SK-N-SH treated with all-trans-retinoic acid at 6 μM for 48 hours (cell line): ENCODE measurements at regions not wholly inside any gene's neighbourhood (a gene's known extent, or its start where the extent isn't known, plus 50 kb on each side); places are given as distances from the start of the nearest gene placed in this dataset.

ENCODE experiments used
- ATAC-seq: fragments of 200-7000 bp; cut with Tn5 transposase; 3 replicates; pipeline ENCODE4 v1.9.1; 2020; ENCODE audit warnings: mild to moderate bottlenecking, moderate library complexity
- ARNTL ChIP-seq: fragments of 450-650 bp; formaldehyde crosslinking; IDR thresholded peaks from 2 replicates; pipeline ENCODE4 v1.5.0; 2020; ENCODE audit warnings: low read depth, mild to moderate bottlenecking, moderate library complexity, borderline replicate concordance
- BACH2 ChIP-seq: fragments of 250-450 bp; sonication (Bioruptor Pico); IDR thresholded peaks from 2 replicates; pipeline ENCODE4 v1.9.0; 2021; ENCODE audit warnings: mild to moderate bottlenecking, borderline replicate concordance
- CREB5 ChIP-seq: fragments of 250-450 bp; sonication (Bioruptor Pico); IDR thresholded peaks from 2 replicates; pipeline ENCODE4 v1.5.1; 2020; ENCODE audit warnings: low read depth, mild to moderate bottlenecking, moderate library complexity
- CSDC2 ChIP-seq: fragments of 250-450 bp; sonication (Bioruptor Pico); IDR thresholded peaks from 2 replicates; pipeline ENCODE4 v1.5.0; 2020; ENCODE audit warnings: mild to moderate bottlenecking, moderate library complexity
- CSRNP3 ChIP-seq: fragments of 250-450 bp; sonication (Bioruptor Pico); IDR thresholded peaks from 2 replicates; pipeline ENCODE4 v1.5.1; 2021; ENCODE audit warnings: mild to moderate bottlenecking, moderate library complexity
- ESRRG ChIP-seq: fragments of 250-450 bp; sonication (Bioruptor Pico); IDR thresholded peaks from 2 replicates; pipeline ENCODE4 v1.6.1; 2021; ENCODE audit warnings: mild to moderate bottlenecking
- GLIS3 ChIP-seq: fragments of 250-450 bp; sonication (Bioruptor Pico); IDR thresholded peaks from 2 replicates; pipeline ENCODE4 v1.5.0; 2020; ENCODE audit warnings: mild to moderate bottlenecking, moderate library complexity
- ISL1 ChIP-seq: fragments of 250-450 bp; sonication (Bioruptor Pico); IDR thresholded peaks from 2 replicates; pipeline ENCODE4 v2.1.2; 2022; ENCODE audit warnings: mild to moderate bottlenecking, moderate library complexity
- OSR1 ChIP-seq: fragments of 250-450 bp; sonication (Bioruptor Pico); IDR thresholded peaks from 2 replicates; pipeline ENCODE4 v1.8.0; 2022; ENCODE audit warnings: moderate library complexity, mild to moderate bottlenecking, inconsistent platforms
- PATZ1 ChIP-seq: fragments of 250-450 bp; sonication (Bioruptor Pico); IDR thresholded peaks from 2 replicates; pipeline ENCODE4 v1.8.0; 2020; ENCODE audit warnings: mild to moderate bottlenecking, moderate library complexity, borderline replicate concordance
- PPARA ChIP-seq: fragments of 250-450 bp; sonication (Bioruptor Pico); IDR thresholded peaks from 2 replicates; pipeline ENCODE4 v1.5.0; 2020; ENCODE audit warnings: mild to moderate bottlenecking, borderline replicate concordance
- RARB ChIP-seq: fragments of 250-450 bp; sonication (Bioruptor Pico); IDR thresholded peaks from 2 replicates; pipeline ENCODE4 v1.8.0; 2021; ENCODE audit warnings: mild to moderate bottlenecking, moderate library complexity
- SNAI2 ChIP-seq: fragments of 250-450 bp; sonication (Bioruptor Pico); IDR thresholded peaks from 2 replicates; pipeline ENCODE4 v1.5.0; 2020; ENCODE audit warnings: mild to moderate bottlenecking, moderate library complexity
- TOX ChIP-seq: fragments of 250-450 bp; sonication (Bioruptor Pico); IDR thresholded peaks from 2 replicates; pipeline ENCODE4 v1.8.0; 2021; ENCODE audit warnings: mild to moderate bottlenecking, moderate library complexity, borderline replicate concordance
- TSHZ2 ChIP-seq: fragments of 250-450 bp; sonication (Bioruptor Pico); IDR thresholded peaks from 2 replicates; pipeline ENCODE4 v1.5.0; 2020; ENCODE audit warnings: mild to moderate bottlenecking, moderate library complexity
- ZFP3 ChIP-seq: fragments of 250-450 bp; sonication (Bioruptor Pico); IDR thresholded peaks from 2 replicates; pipeline ENCODE4 v1.5.0; 2020; ENCODE audit warnings: mild to moderate bottlenecking, moderate library complexity
- ZFP30 ChIP-seq: fragments of 450-650 bp; formaldehyde crosslinking; IDR thresholded peaks from 2 replicates; pipeline ENCODE4 v1.5.0; 2022; ENCODE audit warnings: mild to moderate bottlenecking, moderate library complexity
- ZNF565 ChIP-seq: fragments of 450-650 bp; formaldehyde crosslinking; conservative IDR thresholded peaks from 2 replicates; pipeline ENCODE4 v1.5.0; 2020; ENCODE audit warnings: low read depth, mild to moderate bottlenecking, moderate library complexity
- ZNF70 ChIP-seq: fragments of 450-650 bp; formaldehyde crosslinking; IDR thresholded peaks from 2 replicates; pipeline ENCODE4 v1.5.0; 2020; ENCODE audit warnings: mild to moderate bottlenecking, moderate library complexity
- ZNF8 ChIP-seq: fragments of 450-650 bp; formaldehyde crosslinking; IDR thresholded peaks from 2 replicates; pipeline ENCODE4 v1.5.0; 2020; ENCODE audit warnings: mild to moderate bottlenecking, moderate library complexity

GRCh38 chr2:236819275-236820002, 249.8 kb downstream of the ACKR3 start:
- ATAC-seq: no peak
- no peak for TF ChIP-seq SNAI2 (CRISPR knock-in tag)
- TF ChIP-seq PATZ1: no peak
- TF ChIP-seq ZFP30: no peak
- no peak for TF ChIP-seq TOX (CRISPR knock-in tag)

GRCh38 chr2:236820763-236821344, 251.2 kb downstream of the ACKR3 start:
- TF ChIP-seq BACH2 (CRISPR knock-in tag) (no peak), ISL1 (no peak), PATZ1 (no peak), ZNF565 (no peak), ARNTL (CRISPR knock-in tag) (no peak), CREB5 (CRISPR knock-in tag) (no peak), ZNF70 (CRISPR knock-in tag) (no peak), ZNF8 (CRISPR knock-in tag) (no peak), OSR1 (CRISPR knock-in tag) (no peak), ESRRG (CRISPR knock-in tag) (no peak), RARB (no peak), TOX (CRISPR knock-in tag) (no peak), GLIS3 (CRISPR knock-in tag) (no peak), PPARA (CRISPR knock-in tag) (no peak), ZFP3 (CRISPR knock-in tag) (no peak), SNAI2 (CRISPR knock-in tag) (no peak), TSHZ2 (no peak), CSDC2 (CRISPR knock-in tag) (no peak)
- ATAC-seq: no peak

- no peak for ATAC-seq
- no peak for TF ChIP-seq BACH2 (CRISPR knock-in tag)
- no peak for TF ChIP-seq ZFP3 (CRISPR knock-in tag)
- TF ChIP-seq TSHZ2: no peak
- no peak for TF ChIP-seq TOX (CRISPR knock-in tag)
- no peak for TF ChIP-seq ISL1
- TF ChIP-seq RARB: no peak
- no peak for TF ChIP-seq CSRNP3 (CRISPR knock-in tag)
- TF ChIP-seq ARNTL (CRISPR knock-in tag): no peak
- TF ChIP-seq ZNF8 (CRISPR knock-in tag): no peak
- TF ChIP-seq PPARA (CRISPR knock-in tag): no peak
- TF ChIP-seq GLIS3 (CRISPR knock-in tag): no peak
- no peak for TF ChIP-seq OSR1 (CRISPR knock-in tag)
- no peak for TF ChIP-seq SNAI2 (CRISPR knock-in tag)
- no peak for TF ChIP-seq ZFP30
- TF ChIP-seq CREB5 (CRISPR knock-in tag): no peak
These were observed 253.5 kb downstream of the ACKR3 start for GRCh38 chr2:236823041-236823629.
